ENCODE measurements at regions not wholly inside any gene's neighbourhood (a gene's known extent, or its start where the extent isn't known, plus 50 kb on each side); places are given as distances from the start of the nearest gene placed in this dataset.

- no peak for TF ChIP-seq CTCF (IDR thresholded peaks at IDR 0.05)
- TF ChIP-seq POLR2A (IDR thresholded peaks at IDR 0.05): no peak
- TF ChIP-seq EP300 (IDR thresholded peaks at IDR 0.05; ENCODE audit: low read depth): no peak
- TF ChIP-seq POLR2AphosphoS5 (IDR thresholded peaks at IDR 0.05): no peak
Measured at GRCh38 chr2:53448086-53448485, 319.5 kb upstream of the CHAC2 start.

Data from transverse colon (tissue), 4 donors.